PC-9 (cell line): ENCODE measurements at regions not wholly inside any gene's neighbourhood (a gene's known extent, or its start where the extent isn't known, plus 50 kb on each side); places are given as distances from the start of the nearest gene placed in this dataset.
"Not testable (repeated sequence)": the region's sequence is repeated elsewhere in the genome, so short reads cannot be mapped to it uniquely, and the experiment has no call there.

Experiments used
- BruUV-seq: library from RNA; stranded (reverse); fragments of 400-500 nt; replicated peaks from 2 replicates; lab custom pipeline; 2021; lab: Mats Ljungman, UMichigan
- CTCF ChIA-PET: fragments of 300-600 bp; sonication (Branson Sonifier 250); formaldehyde crosslinking; loops from one replicate; lab custom pipeline; 2022; ENCODE audit warnings: antibody characterized with exemption; lab: Charles Lee
- POLR2A ChIA-PET: fragments of 300-600 bp; sonication (Branson Sonifier 250); formaldehyde crosslinking; loops from one replicate; lab custom pipeline; 2022; ENCODE audit warnings: antibody characterized with exemption; ENCODE audit not compliant: unreplicated experiment; lab: Charles Lee
- DNase-seq, 2 experiments: peaks; one replicate each; pipeline versions ENCODE4 v3.0.0 to v3.0.0-alpha.2; 2015 to 2022; ENCODE audit warnings: mixed read lengths in 1 of 2
- H2AFZ ChIP-seq: fragments of 200-600 bp; sonication (generic); 2 replicates; pipeline ENCODE4 v1.8.1; 2017; ENCODE audit warnings: antibody characterized with exemption
- H3F3A ChIP-seq: fragments of 200-600 bp; sonication (generic); 2 replicates; pipeline ENCODE4 v1.8.1; 2017; ENCODE audit warnings: antibody characterized with exemption, mild to moderate bottlenecking, low read depth; ENCODE audit not compliant: insufficient read depth
- H3K27ac ChIP-seq: fragments of 200-600 bp; sonication (generic); 2 replicates; pipeline ENCODE4 v1.6.1; 2016; ENCODE audit warnings: mixed run types
- H3K27me3 ChIP-seq: fragments of 200-600 bp; sonication (generic); 2 replicates; pipeline ENCODE4 v1.6.1; 2016; ENCODE audit warnings: low read depth, mixed run types; ENCODE audit not compliant: insufficient read depth
- H3K36me3 ChIP-seq: fragments of 200-600 bp; sonication (generic); 2 replicates; pipeline ENCODE4 v1.6.1; 2016; ENCODE audit warnings: low read depth, mixed run types
- H3K4me1 ChIP-seq: fragments of 200-600 bp; sonication (generic); replicated peaks from 2 replicates; pipeline ENCODE4 v1.6.1; 2016; ENCODE audit warnings: mixed run types; ENCODE audit not compliant: insufficient read depth
- H3K4me2 ChIP-seq: fragments of 200-600 bp; sonication (generic); 2 replicates; pipeline ENCODE4 v1.6.1; 2017; ENCODE audit warnings: mixed run types
- H3K4me3 ChIP-seq: fragments of 200-600 bp; sonication (generic); 2 replicates; pipeline ENCODE4 v1.6.1; 2016; ENCODE audit warnings: mixed run types
- H3K79me2 ChIP-seq: fragments of 200-600 bp; sonication (generic); 2 replicates; pipeline ENCODE4 v1.6.1; 2017; ENCODE audit warnings: low read depth, mixed run types
- H3K9me2 ChIP-seq: fragments of 200-600 bp; sonication (generic); 2 replicates; pipeline ENCODE4 v1.8.1; 2017; ENCODE audit warnings: mild to moderate bottlenecking; ENCODE audit not compliant: insufficient read depth
- H3K9me3 ChIP-seq: fragments of 200-600 bp; sonication (generic); 2 replicates; pipeline ENCODE4 v1.8.1; 2016; ENCODE audit warnings: low read depth; ENCODE audit not compliant: insufficient read depth
- H4K20me1 ChIP-seq: fragments of 200-600 bp; sonication (generic); 2 replicates; pipeline ENCODE4 v1.8.1; 2017; ENCODE audit not compliant: insufficient read depth
- intact Hi-C: fragments of 100-400 bp; cut with micrococcal nuclease; formaldehyde crosslinking; loops from one replicate; pipeline ENCODE4 v1.10.0; 2022; ENCODE audit not compliant: unreplicated experiment

- intact Hi-C loops, H3K27ac ChIP-seq, H4K20me1 ChIP-seq, H3K4me1 ChIP-seq, H3K79me2 ChIP-seq, H3K36me3 ChIP-seq, POLR2A ChIA-PET, H2AFZ ChIP-seq, H3F3A ChIP-seq, CTCF ChIA-PET, H3K4me3 ChIP-seq, H3K9me2 ChIP-seq, H3K27me3 ChIP-seq, DNase-seq, BruUV-seq, H3K4me2 ChIP-seq, H3K9me3 ChIP-seq: not testable (repeated sequence)
These were observed 111.8 kb downstream of the FOXD4L6 start for GRCh38 chr9:41016699-41017098.

- H3K4me1 ChIP-seq, H3K9me2 ChIP-seq, H3K9me3 ChIP-seq, POLR2A ChIA-PET, H3K79me2 ChIP-seq, H3K27me3 ChIP-seq, H4K20me1 ChIP-seq, H2AFZ ChIP-seq, H3K4me3 ChIP-seq, DNase-seq, H3K27ac ChIP-seq, CTCF ChIA-PET, H3K36me3 ChIP-seq, BruUV-seq, H3K4me2 ChIP-seq, H3F3A ChIP-seq, intact Hi-C loops: not testable (repeated sequence)
These were observed 128.4 kb downstream of the FOXD4L6 start for GRCh38 chr9:40999952-41000700.

GRCh38 chr9:40995490-40995889, 133.0 kb downstream of the FOXD4L6 start:
- H3F3A ChIP-seq, H3K9me2 ChIP-seq, CTCF ChIA-PET, H3K36me3 ChIP-seq, H3K27ac ChIP-seq, DNase-seq, H3K79me2 ChIP-seq, H2AFZ ChIP-seq, H3K4me2 ChIP-seq, POLR2A ChIA-PET, H3K9me3 ChIP-seq, H3K4me1 ChIP-seq, H3K4me3 ChIP-seq, H3K27me3 ChIP-seq, intact Hi-C loops, H4K20me1 ChIP-seq, BruUV-seq: not testable (repeated sequence)

GRCh38 chr9:40993842-40994241, 134.6 kb downstream of the FOXD4L6 start:
- H3K27me3 ChIP-seq, H3K9me3 ChIP-seq, H3K4me1 ChIP-seq, H4K20me1 ChIP-seq, H3K36me3 ChIP-seq, H3K27ac ChIP-seq, CTCF ChIA-PET, DNase-seq, intact Hi-C loops, H3K9me2 ChIP-seq, H3F3A ChIP-seq, H3K79me2 ChIP-seq, POLR2A ChIA-PET, BruUV-seq, H2AFZ ChIP-seq, H3K4me3 ChIP-seq: not testable (repeated sequence)
- peak overlapping the region; percentile 80; the same call in 1 of the 2 replicates for H3K4me2 ChIP-seq

- not testable (repeated sequence) for H3K27ac ChIP-seq
These were observed 135.1 kb downstream of the FOXD4L6 start for GRCh38 chr9:40993375-40993774.

GRCh38 chr9:40992472-40992821, 136.0 kb downstream of the FOXD4L6 start:
- H3K4me3 ChIP-seq, result peak overlapping the region; percentile 80
- DNase-seq, H3K36me3 ChIP-seq, H3K79me2 ChIP-seq, H4K20me1 ChIP-seq, CTCF ChIA-PET, H3K9me3 ChIP-seq, H3F3A ChIP-seq, H3K27me3 ChIP-seq, intact Hi-C loops, H3K4me1 ChIP-seq, H3K9me2 ChIP-seq, POLR2A ChIA-PET: not testable (repeated sequence)
- peak overlapping the region; percentile 88 for H2AFZ ChIP-seq
- peak overlapping the region; percentile 80 for H3K4me2 ChIP-seq
- peak overlapping the region; percentile 62 for H3K27ac ChIP-seq
- TSS peak; percentile 80 for BruUV-seq

More at GRCh38 chr9:40993375-40993774, 135.1 kb downstream of the FOXD4L6 start:
- H4K20me1 ChIP-seq, H3K4me1 ChIP-seq, BruUV-seq, H3K27me3 ChIP-seq, DNase-seq, H3K79me2 ChIP-seq, H2AFZ ChIP-seq, H3F3A ChIP-seq, H3K36me3 ChIP-seq, H3K9me3 ChIP-seq, CTCF ChIA-PET, intact Hi-C loops, H3K9me2 ChIP-seq, POLR2A ChIA-PET: not testable (repeated sequence)
- H3K4me3 ChIP-seq, result peak overlapping the region; percentile 80; the same call in 1 of the 2 replicates
- peak overlapping the region; percentile 80 for H3K4me2 ChIP-seq
